NCI-H526 treated with DMSO at 0.1 percent for 48 hours (cell line): ENCODE measurements at regions not wholly inside any gene's neighbourhood (a gene's known extent, or its start where the extent isn't known, plus 50 kb on each side); places are given as distances from the start of the nearest gene placed in this dataset.
"Not testable (repeated sequence)": the region's sequence is repeated elsewhere in the genome, so short reads cannot be mapped to it uniquely, and the experiment has no call there.

ENCODE experiments used
- DNase-seq: peaks from one replicate; lab custom pipeline; 2025; lab: John Stamatoyannopoulos, UW

GRCh38 chr12:131521326-131521725 lies 189.6 kb upstream of the SFSWAP start:
- DNase-seq = no peak

GRCh38 chr12:131525795-131526508 lies 184.9 kb upstream of the SFSWAP start:
- no peak for DNase-seq

GRCh38 chr12:131527092-131527491 lies 183.8 kb upstream of the SFSWAP start:
- DNase-seq = no peak

- no peak for DNase-seq
Observed at GRCh38 chr12:131527736-131528135, 183.2 kb upstream of the SFSWAP start.

GRCh38 chr12:131528144-131528543 lies 182.7 kb upstream of the SFSWAP start:
- no peak for DNase-seq

- no peak for DNase-seq
Observed at GRCh38 chr12:131528667-131529066, 182.2 kb upstream of the SFSWAP start.

GRCh38 chr12:131529196-131530040 lies 181.5 kb upstream of the SFSWAP start:
- DNase-seq = no peak

- no peak for DNase-seq
Observed at GRCh38 chr12:131530041-131530332, 180.9 kb upstream of the SFSWAP start.

- no peak for DNase-seq
Observed at GRCh38 chr12:131530422-131530821, 180.5 kb upstream of the SFSWAP start.

- DNase-seq = no peak
Observed at GRCh38 chr12:131533139-131533538, 177.8 kb upstream of the SFSWAP start.

- no peak for DNase-seq
Observed at GRCh38 chr12:131535779-131536178, 175.1 kb upstream of the SFSWAP start.

GRCh38 chr12:131536337-131536736 lies 174.6 kb upstream of the SFSWAP start:
- DNase-seq = no peak

GRCh38 chr12:131536766-131537165 lies 174.1 kb upstream of the SFSWAP start:
- DNase-seq = no peak

- DNase-seq = no peak
Observed at GRCh38 chr12:131537267-131537958, 173.5 kb upstream of the SFSWAP start.

GRCh38 chr12:131539381-131539780 lies 171.5 kb upstream of the SFSWAP start:
- no peak for DNase-seq

GRCh38 chr12:131540138-131540623 lies 170.7 kb upstream of the SFSWAP start:
- no peak for DNase-seq

GRCh38 chr12:131541512-131541911 lies 169.4 kb upstream of the SFSWAP start:
- not testable (repeated sequence) for DNase-seq

- DNase-seq = no peak
Observed at GRCh38 chr12:131542351-131542750, 168.5 kb upstream of the SFSWAP start.

- DNase-seq = no peak
Observed at GRCh38 chr12:131543040-131543439, 167.8 kb upstream of the SFSWAP start.

- no peak for DNase-seq
Observed at GRCh38 chr12:131547555-131547954, 163.3 kb upstream of the SFSWAP start.

GRCh38 chr12:131550121-131550520 lies 160.8 kb upstream of the SFSWAP start:
- DNase-seq = no peak

GRCh38 chr12:131551675-131552491 lies 159.0 kb upstream of the SFSWAP start:
- DNase-seq = no peak
